SJSA1 (cell line): ENCODE measurements at regions not wholly inside any gene's neighbourhood (a gene's known extent, or its start where the extent isn't known, plus 50 kb on each side); places are given as distances from the start of the nearest gene placed in this dataset.
A peak's percentile ranks its signal among the peaks of the same experiment; 100 is the strongest.
"Not testable (repeated sequence)": the region's sequence is repeated elsewhere in the genome, so short reads cannot be mapped to it uniquely, and the experiment has no call there.

Experiments
- DNase-seq, 2 experiments: peaks; one replicate each; pipeline ENCODE4 v3.0.0-alpha.2; 2015 to 2020; ENCODE audit warnings: low spot score in 2 of 2, low read depth in 1 of 2
- H3K27ac ChIP-seq: fragments of 250-450 bp; sonication (Bioruptor Pico); 2 replicates; pipeline ENCODE4 v1.5.1; 2020; ENCODE audit warnings: mild to moderate bottlenecking, moderate library complexity
- H3K27me3 ChIP-seq: fragments of 250-450 bp; sonication (Bioruptor Pico); replicated peaks from 2 replicates; pipeline ENCODE4 v1.5.1; 2020; ENCODE audit warnings: mild to moderate bottlenecking, moderate library complexity
- H3K36me3 ChIP-seq: fragments of 250-450 bp; sonication (Bioruptor Pico); 2 replicates; pipeline ENCODE4 v1.5.1; 2020; ENCODE audit warnings: mild to moderate bottlenecking
- H3K4me1 ChIP-seq: fragments of 250-450 bp; sonication (Bioruptor Pico); replicated peaks from 2 replicates; pipeline ENCODE4 v1.6.1; 2021; ENCODE audit warnings: mild to moderate bottlenecking
- H3K4me3 ChIP-seq: fragments of 250-450 bp; sonication (Bioruptor Pico); 2 replicates; pipeline ENCODE4 v1.5.1; 2020; ENCODE audit warnings: mild to moderate bottlenecking
- H3K9me3 ChIP-seq: fragments of 250-450 bp; sonication (Bioruptor Pico); replicated peaks from 2 replicates; pipeline ENCODE4 v1.5.1; 2020; ENCODE audit warnings: mild to moderate bottlenecking

- no peak overlapping the region for H3K27ac ChIP-seq
- no peaks in the 10 kb centered on the region for H3K27me3 ChIP-seq
- no peaks in the 10 kb centered on the region for H3K4me1 ChIP-seq
- no peaks in the 10 kb centered on the region for H3K9me3 ChIP-seq
- H3K36me3 ChIP-seq: no peaks in the 10 kb centered on the region
- H3K4me3 ChIP-seq: no peak overlapping the region
- DNase-seq: no peak
These were observed 261.2 kb downstream of the ASMT start for GRCh38 chrX:1876041-1876440.

GRCh38 chrX:1877780-1878179 lies 262.9 kb downstream of the ASMT start:
- Histone ChIP-seq H3K4me1 (no peaks in the 10 kb centered on the region), H3K27ac (no peak overlapping the region), H3K4me3 (no peak overlapping the region)

GRCh38 chrX:1880884-1881817 lies 266.3 kb downstream of the ASMT start:
- not testable (repeated sequence) for DNase-seq, H3K4me3 ChIP-seq, H3K9me3 ChIP-seq, H3K27me3 ChIP-seq, H3K27ac ChIP-seq, H3K36me3 ChIP-seq, H3K4me1 ChIP-seq

More at GRCh38 chrX:1877780-1878179, 262.9 kb downstream of the ASMT start:
- H3K36me3 ChIP-seq: no peaks in the 10 kb centered on the region
- H3K9me3 ChIP-seq: no peaks in the 10 kb centered on the region
- H3K27me3 ChIP-seq: no peaks in the 10 kb centered on the region
- no peak for DNase-seq

GRCh38 chrX:1883772-1884171 lies 268.9 kb downstream of the ASMT start:
- Histone ChIP-seq H3K27me3 (no peaks in the 10 kb centered on the region), H3K36me3 (no peaks in the 10 kb centered on the region), H3K27ac (no peak overlapping the region), H3K4me3 (no peak overlapping the region), H3K9me3 (peaks cover 12% of the 10 kb centered on the region), H3K4me1 (no peaks in the 10 kb centered on the region)
- no peak for DNase-seq

- H3K4me1 ChIP-seq: no peaks in the 10 kb centered on the region
- no peaks in the 10 kb centered on the region for H3K36me3 ChIP-seq
- H3K9me3 ChIP-seq: peaks cover 12% of the 10 kb centered on the region
- no peaks in the 10 kb centered on the region for H3K27me3 ChIP-seq
- H3K4me3 ChIP-seq: no peak overlapping the region
- no peak for DNase-seq
- H3K27ac ChIP-seq: no peak overlapping the region
These were observed 269.6 kb downstream of the ASMT start for GRCh38 chrX:1884446-1884845.

- Histone ChIP-seq H3K9me3 (peaks cover 15% of the 10 kb centered on the region), H3K36me3 (no peaks in the 10 kb centered on the region), H3K4me1 (no peaks in the 10 kb centered on the region), H3K27me3 (no peaks in the 10 kb centered on the region), H3K27ac (no peak overlapping the region), H3K4me3 (no peak overlapping the region)
- no peak for DNase-seq
These were observed 270.3 kb downstream of the ASMT start for GRCh38 chrX:1885116-1885515.

GRCh38 chrX:1888305-1888704 lies 273.4 kb downstream of the ASMT start:
- not testable (repeated sequence) for H3K27ac ChIP-seq

GRCh38 chrX:1894026-1894294 lies 279.1 kb downstream of the ASMT start:
- H3K9me3 ChIP-seq: peaks cover 4% of the 10 kb centered on the region; the same call in 1 of the 2 replicates
- no peak overlapping the region for H3K4me3 ChIP-seq
- DNase-seq: no peak
- no peak overlapping the region for H3K27ac ChIP-seq
- H3K4me1 ChIP-seq: no peaks in the 10 kb centered on the region
- no peaks in the 10 kb centered on the region for H3K27me3 ChIP-seq
- H3K36me3 ChIP-seq: no peaks in the 10 kb centered on the region

More at GRCh38 chrX:1888305-1888704, 273.4 kb downstream of the ASMT start:
- H3K4me1 ChIP-seq, H3K27me3 ChIP-seq, H3K4me3 ChIP-seq, H3K36me3 ChIP-seq, DNase-seq: not testable (repeated sequence)
- H3K9me3 ChIP-seq: peaks cover 16% of the 10 kb centered on the region

- Histone ChIP-seq H3K4me3 (no peak overlapping the region), H3K4me1 (no peaks in the 10 kb centered on the region), H3K27me3 (no peaks in the 10 kb centered on the region), H3K27ac (no peak overlapping the region), H3K36me3 (no peaks in the 10 kb centered on the region), H3K9me3 (peaks cover 4% of the 10 kb centered on the region; the same call in 1 of the 2 replicates)
- no peak for DNase-seq
These were observed 279.9 kb downstream of the ASMT start for GRCh38 chrX:1894740-1895139.

- no peaks in the 10 kb centered on the region for H3K36me3 ChIP-seq
- DNase-seq: no peak
- H3K27me3 ChIP-seq: no peaks in the 10 kb centered on the region
- no peak overlapping the region for H3K27ac ChIP-seq
- H3K4me1 ChIP-seq: no peaks in the 10 kb centered on the region
- no peak overlapping the region for H3K4me3 ChIP-seq
- H3K9me3 ChIP-seq: no peaks in the 10 kb centered on the region
These were observed 280.7 kb downstream of the ASMT start for GRCh38 chrX:1895583-1895982.

GRCh38 chrX:1899841-1900240 lies 285.0 kb downstream of the ASMT start:
- H3K4me3 ChIP-seq: no peak overlapping the region
- no peak overlapping the region for H3K27ac ChIP-seq
- DNase-seq: no peak
- peaks cover 4% of the 10 kb centered on the region; the same call in 1 of the 2 replicates for H3K4me1 ChIP-seq
- H3K36me3 ChIP-seq: no peaks in the 10 kb centered on the region
- H3K9me3 ChIP-seq: no peaks in the 10 kb centered on the region
- H3K27me3 ChIP-seq: no peaks in the 10 kb centered on the region

GRCh38 chrX:1902901-1903235 lies 288.0 kb downstream of the ASMT start:
- no peaks in the 10 kb centered on the region for H3K27me3 ChIP-seq
- H3K27ac ChIP-seq: no peak overlapping the region
- no peak overlapping the region for H3K4me3 ChIP-seq
- H3K36me3 ChIP-seq: no peaks in the 10 kb centered on the region
- no peak for DNase-seq
- peaks cover 4% of the 10 kb centered on the region; the same call in 1 of the 2 replicates for H3K4me1 ChIP-seq
- no peaks in the 10 kb centered on the region; the same call in 1 of the 2 replicates for H3K9me3 ChIP-seq

GRCh38 chrX:1903236-1903935 lies 288.5 kb downstream of the ASMT start:
- Histone ChIP-seq H3K4me1 (peaks cover 4% of the 10 kb centered on the region; the same call in 1 of the 2 replicates), H3K27me3 (no peaks in the 10 kb centered on the region), H3K9me3 (no peaks in the 10 kb centered on the region; the same call in 1 of the 2 replicates), H3K27ac (no peak overlapping the region), H3K36me3 (no peaks in the 10 kb centered on the region), H3K4me3 (no peak overlapping the region)
- peak in 1 of 2 experiments; percentile 26 for DNase-seq

GRCh38 chrX:1904663-1905218 lies 289.9 kb downstream of the ASMT start:
- no peak overlapping the region for H3K4me3 ChIP-seq
- no peaks in the 10 kb centered on the region; the same call in 1 of the 2 replicates for H3K9me3 ChIP-seq
- H3K27ac ChIP-seq: no peak overlapping the region
- H3K27me3 ChIP-seq: no peaks in the 10 kb centered on the region
- H3K36me3 ChIP-seq: no peaks in the 10 kb centered on the region
- peaks cover 4% of the 10 kb centered on the region; the same call in 1 of the 2 replicates for H3K4me1 ChIP-seq
- DNase-seq: no peak
